Neural crest cell (in vitro differentiated cells): ENCODE measurements at regions not wholly inside any gene's neighbourhood (a gene's known extent, or its start where the extent isn't known, plus 50 kb on each side); places are given as distances from the start of the nearest gene placed in this dataset.
"Not testable (repeated sequence)": the region's sequence is repeated elsewhere in the genome, so short reads cannot be mapped to it uniquely, and the experiment has no call there.

Experiments used
- DNase-seq: peaks from one replicate; pipeline ENCODE4 v3.0.0; 2021; ENCODE audit warnings: low read depth, mixed read lengths, low spot score
- H3K27ac Mint-ChIP-seq: one replicate; pipeline ENCODE4 v1.8.0; 2021; ENCODE audit warnings: mild to moderate bottlenecking, mixed read lengths; ENCODE audit not compliant: unreplicated experiment
- H3K27me3 Mint-ChIP-seq: 2 replicates; pipeline ENCODE4 v1.8.0; 2021; ENCODE audit warnings: low read depth, mild to moderate bottlenecking, mixed read lengths
- H3K36me3 Mint-ChIP-seq: 2 replicates; pipeline ENCODE4 v1.8.0; 2021; ENCODE audit warnings: low read depth, mild to moderate bottlenecking, mixed read lengths
- H3K4me1 Mint-ChIP-seq: 2 replicates; pipeline ENCODE4 v1.8.0; 2021; ENCODE audit warnings: mixed read lengths
- H3K4me3 Mint-ChIP-seq: one replicate; pipeline ENCODE4 v1.8.0; 2021; ENCODE audit warnings: mild to moderate bottlenecking, mixed read lengths
- H3K9me3 Mint-ChIP-seq: 2 replicates; pipeline ENCODE4 v1.8.0; 2021; ENCODE audit warnings: mixed read lengths
- CTCF ChIP-seq: fragments of 200-600 bp; sonication (generic); conservative IDR thresholded peaks from 2 replicates; pipeline ENCODE4 v1.5.0; 2021; ENCODE audit warnings: antibody characterized with exemption, mild to moderate bottlenecking

DNA sequence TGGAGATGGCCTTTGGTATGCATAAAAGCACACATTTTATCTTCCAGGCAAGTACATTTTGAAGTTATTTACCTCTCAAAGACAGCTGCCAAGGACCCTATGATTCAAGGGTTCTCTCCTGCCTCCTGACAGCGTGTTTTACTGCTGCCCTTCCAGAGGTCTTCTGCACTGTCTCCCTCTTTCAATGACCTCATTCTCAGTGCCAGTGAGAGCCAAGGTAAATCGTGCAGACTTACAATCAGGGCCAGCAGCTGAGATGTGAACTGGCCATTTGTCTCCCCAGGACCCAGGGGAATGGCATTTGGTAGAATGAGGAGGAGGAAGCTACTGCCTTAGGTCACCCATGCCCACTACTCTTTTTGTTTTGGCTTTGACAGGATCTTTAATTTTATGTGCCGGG, 84.2 kb upstream of the FGGY start:
- Mint-ChIP-seq H3K27ac (no peak overlapping the region), H3K27me3 (no peaks in the 10 kb centered on the region), H3K36me3 (peaks cover 8% of the 10 kb centered on the region), H3K9me3 (peaks cover 17% of the 10 kb centered on the region), H3K4me3 (no peak overlapping the region), H3K4me1 (peaks cover 5% of the 10 kb centered on the region)
- TF ChIP-seq CTCF, result no peak
- DNase-seq, result no peak

DNA sequence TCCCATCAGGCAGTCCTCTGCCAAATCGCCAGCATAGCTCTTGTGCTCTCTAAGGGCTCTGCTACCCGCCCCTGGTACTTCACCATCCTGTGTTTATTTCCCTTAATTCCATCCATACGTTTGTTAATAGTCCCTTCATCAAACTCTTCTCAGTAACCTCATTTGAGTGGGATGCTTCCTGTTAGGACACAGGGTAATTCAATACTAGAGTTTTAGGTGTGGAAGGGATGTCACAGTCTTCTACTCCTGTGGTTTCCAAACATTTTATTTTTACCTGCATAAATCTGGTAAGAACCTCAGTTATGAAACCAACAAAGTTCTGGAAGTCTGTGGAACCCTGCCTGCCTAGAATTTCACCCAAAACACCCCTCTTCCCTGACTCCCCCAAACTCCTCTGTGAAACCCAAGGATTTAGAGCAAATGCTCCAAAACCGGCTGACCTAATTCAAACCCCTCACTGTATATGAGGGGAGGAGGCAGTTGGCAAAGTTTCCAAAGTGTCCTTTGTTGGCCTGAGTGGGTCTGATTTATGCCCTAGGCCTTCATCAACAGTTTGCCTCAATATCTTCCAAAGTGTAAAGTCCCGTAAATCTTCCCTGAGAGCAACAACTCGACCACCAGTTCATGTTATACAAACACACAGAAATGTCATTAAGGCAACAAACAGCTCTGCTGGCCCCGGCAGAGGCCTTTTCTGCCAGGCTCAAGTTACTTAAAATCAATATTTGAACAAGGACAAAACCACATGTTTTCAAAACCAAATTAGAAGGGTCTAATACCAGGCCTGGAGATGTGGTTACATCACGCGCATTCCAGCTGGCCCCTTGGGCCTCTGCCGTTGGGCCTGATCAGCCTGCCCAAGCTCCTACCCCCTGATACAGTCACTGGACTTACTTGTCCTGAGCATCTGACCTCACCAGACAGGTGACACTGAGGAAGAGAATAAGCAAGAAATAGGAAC, 82.4 kb upstream of the FGGY start:
- no peaks in the 10 kb centered on the region for H3K27me3 Mint-ChIP-seq
- H3K36me3 Mint-ChIP-seq, result peaks cover 3% of the 10 kb centered on the region
- H3K27ac Mint-ChIP-seq, result no peak overlapping the region
- peaks cover 14% of the 10 kb centered on the region for H3K9me3 Mint-ChIP-seq
- TF ChIP-seq CTCF, result no peak
- no peak overlapping the region for H3K4me3 Mint-ChIP-seq
- H3K4me1 Mint-ChIP-seq, result peaks cover 9% of the 10 kb centered on the region
- DNase-seq, result no peak

DNA sequence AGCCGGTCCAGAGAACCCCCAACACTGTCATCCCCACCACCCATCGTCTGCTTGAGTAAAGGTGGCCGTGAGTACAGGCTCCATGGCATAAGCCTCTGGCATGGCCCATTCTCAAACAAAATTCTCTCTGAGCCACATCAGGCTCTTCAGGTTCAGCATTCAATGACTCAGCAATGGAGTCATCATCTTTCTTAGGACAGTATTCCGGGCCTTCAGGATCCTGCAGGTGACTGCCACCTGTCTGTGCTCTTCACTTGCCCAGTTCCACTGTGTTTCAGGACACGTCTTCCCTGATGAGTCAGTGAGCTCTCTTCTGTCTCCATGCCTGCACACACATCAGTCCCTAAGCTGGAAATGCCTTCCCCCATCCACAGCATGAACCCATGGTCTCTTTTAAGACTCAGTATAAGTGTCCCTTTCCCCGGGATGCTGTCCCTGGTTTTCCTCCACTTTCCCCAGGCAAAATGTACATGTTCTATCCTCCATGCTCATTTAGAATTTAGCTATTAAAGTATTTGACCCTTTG, 81.1 kb upstream of the FGGY start:
- Mint-ChIP-seq H3K4me1 (peaks cover 9% of the 10 kb centered on the region), H3K27me3 (no peaks in the 10 kb centered on the region), H3K27ac (peak overlapping the region; percentile 31), H3K9me3 (peaks cover 14% of the 10 kb centered on the region), H3K36me3 (peaks cover 3% of the 10 kb centered on the region), H3K4me3 (no peak overlapping the region)
- no peak for DNase-seq
- no peak for TF ChIP-seq CTCF

DNA sequence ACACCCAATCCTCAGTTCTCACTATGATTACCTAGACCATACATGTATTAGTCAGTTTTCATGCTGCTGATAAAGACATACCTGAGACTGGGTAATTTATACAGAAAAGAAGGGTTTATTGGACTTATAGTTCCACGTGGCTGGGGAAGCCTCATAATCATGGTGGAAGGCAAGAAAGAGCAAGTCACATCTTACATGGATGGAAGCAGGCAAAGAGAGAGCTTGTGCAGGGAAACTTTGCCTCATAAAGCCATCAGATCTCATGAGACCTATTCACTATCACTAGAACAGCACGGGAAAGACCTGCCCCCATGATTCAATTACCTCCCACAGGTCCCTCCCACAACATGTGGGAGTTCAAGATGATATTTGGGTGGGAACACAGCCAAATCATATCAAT, 79.5 kb upstream of the FGGY start:
- H3K9me3 Mint-ChIP-seq, H3K4me1 Mint-ChIP-seq: not testable (repeated sequence)

GRCh38 chr1:59218521-59219236, 78.2 kb upstream of the FGGY start:
- peaks cover 9% of the 10 kb centered on the region for H3K4me1 Mint-ChIP-seq
- no peaks in the 10 kb centered on the region for H3K27me3 Mint-ChIP-seq
- TF ChIP-seq CTCF, result no peak
- no peak overlapping the region for H3K4me3 Mint-ChIP-seq
- no peak for DNase-seq
- H3K27ac Mint-ChIP-seq, result no peak overlapping the region
- peaks cover 8% of the 10 kb centered on the region for H3K9me3 Mint-ChIP-seq
- peaks cover 3% of the 10 kb centered on the region for H3K36me3 Mint-ChIP-seq

More for the DNA sequence above, 79.5 kb upstream of the FGGY start:
- H3K27me3 Mint-ChIP-seq, H3K36me3 Mint-ChIP-seq, H3K4me3 Mint-ChIP-seq, H3K27ac Mint-ChIP-seq, DNase-seq: not testable (repeated sequence)
